Suprapubic skin (tissue), 3 donors: ENCODE measurements at regions not wholly inside any gene's neighbourhood (a gene's known extent, or its start where the extent isn't known, plus 50 kb on each side); places are given as distances from the start of the nearest gene placed in this dataset.

ENCODE experiments used
- POLR2AphosphoS5 ChIP-seq, 3 donors: sonication (generic); formaldehyde crosslinking; IDR thresholded peaks; one replicate each; pipeline ENCODE4 v1.6.1; 2017; ENCODE audit warnings: antibody characterized with exemption in 3 of 3
- TF ChIP-seq, protein P1 (sequence below), 2 donors: fragments of 200-600 bp in 1 of 2; fragments of 450-650 bp in 1 of 2; sonication (generic) in 1 of 2; IDR thresholded peaks; one replicate each; pipeline ENCODE4 v1.5.1; 2016 to 2019; ENCODE audit warnings: antibody characterized with exemption in 2 of 2, mild to moderate bottlenecking in 1 of 2, moderate library complexity in 1 of 2

GRCh38 chr9:4424038-4424437, 66.2 kb upstream of the SLC1A1 start:
- TF ChIP-seq, protein P1, sequence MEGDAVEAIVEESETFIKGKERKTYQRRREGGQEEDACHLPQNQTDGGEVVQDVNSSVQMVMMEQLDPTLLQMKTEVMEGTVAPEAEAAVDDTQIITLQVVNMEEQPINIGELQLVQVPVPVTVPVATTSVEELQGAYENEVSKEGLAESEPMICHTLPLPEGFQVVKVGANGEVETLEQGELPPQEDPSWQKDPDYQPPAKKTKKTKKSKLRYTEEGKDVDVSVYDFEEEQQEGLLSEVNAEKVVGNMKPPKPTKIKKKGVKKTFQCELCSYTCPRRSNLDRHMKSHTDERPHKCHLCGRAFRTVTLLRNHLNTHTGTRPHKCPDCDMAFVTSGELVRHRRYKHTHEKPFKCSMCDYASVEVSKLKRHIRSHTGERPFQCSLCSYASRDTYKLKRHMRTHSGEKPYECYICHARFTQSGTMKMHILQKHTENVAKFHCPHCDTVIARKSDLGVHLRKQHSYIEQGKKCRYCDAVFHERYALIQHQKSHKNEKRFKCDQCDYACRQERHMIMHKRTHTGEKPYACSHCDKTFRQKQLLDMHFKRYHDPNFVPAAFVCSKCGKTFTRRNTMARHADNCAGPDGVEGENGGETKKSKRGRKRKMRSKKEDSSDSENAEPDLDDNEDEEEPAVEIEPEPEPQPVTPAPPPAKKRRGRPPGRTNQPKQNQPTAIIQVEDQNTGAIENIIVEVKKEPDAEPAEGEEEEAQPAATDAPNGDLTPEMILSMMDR (IDR thresholded peaks at IDR 0.05), result no peak
- no peak for TF ChIP-seq POLR2AphosphoS5 (IDR thresholded peaks at IDR 0.05)
